H1 (cell line): ENCODE measurements at regions not wholly inside any gene's neighbourhood (a gene's known extent, or its start where the extent isn't known, plus 50 kb on each side); places are given as distances from the start of the nearest gene placed in this dataset.

Experiments used
- CTCF ChIA-PET: fragments of 300-600 bp; sonication (Branson Sonifier 250); formaldehyde crosslinking; loops from one replicate; lab custom pipeline; 2021; ENCODE audit not compliant: partially characterized antibody; lab: Charles Lee
- POLR2A ChIA-PET: fragments of 300-600 bp; sonication (Branson Sonifier 250); formaldehyde crosslinking; loops from one replicate; lab custom pipeline; 2021; ENCODE audit warnings: inconsistent platforms; ENCODE audit not compliant: partially characterized antibody; lab: Charles Lee
- DNase-seq, 2 experiments: peaks; one replicate each; pipeline versions ENCODE4 v3.0.0 to v3.0.0-alpha.2; 2010 to 2022; ENCODE audit warnings: low spot score in 2 of 2, low read depth in 1 of 2, mixed read lengths in 1 of 2
- FAIRE-seq: peaks from 2 replicates; lab custom pipeline; 2011; peaks lifted over from hg19 to GRCh38; lab: Jason Lieb, UNC
- H2AFZ ChIP-seq: 2 replicates; pipeline ENCODE4 v1.8.1; 2012; ENCODE audit warnings: low read length, inconsistent platforms
- H2AK5ac ChIP-seq: 2 replicates; pipeline ENCODE4 v1.6.1; 2013; ENCODE audit warnings: low read depth, low read length
- H2BK120ac ChIP-seq: replicated peaks from 2 replicates; pipeline ENCODE3; 2013; ENCODE audit warnings: low read depth, low read length, inconsistent platforms
- H2BK12ac ChIP-seq: 2 replicates; pipeline ENCODE4 v1.6.1; 2013; ENCODE audit warnings: low read depth, low read length
- H2BK15ac ChIP-seq: 2 replicates; pipeline ENCODE4 v1.6.1; 2013; ENCODE audit warnings: low read length
- H2BK20ac ChIP-seq: 2 replicates; pipeline ENCODE4 v1.6.1; 2013; ENCODE audit warnings: low read length
- H2BK5ac ChIP-seq: 2 replicates; pipeline ENCODE4 v1.6.1; 2013; ENCODE audit warnings: low read depth, low read length
- H3K14ac ChIP-seq: 2 replicates; pipeline ENCODE4 v1.6.1; 2013; ENCODE audit warnings: inconsistent platforms; ENCODE audit not compliant: insufficient read length
- H3K18ac ChIP-seq: 2 replicates; pipeline ENCODE4 v1.6.1; 2013; ENCODE audit warnings: low read length; ENCODE audit errors: extremely low read depth
- H3K23ac ChIP-seq: 2 replicates; pipeline ENCODE4 v1.6.1; 2013; ENCODE audit warnings: inconsistent platforms; ENCODE audit not compliant: insufficient read length
- H3K23me2 ChIP-seq: 2 replicates; pipeline ENCODE4 v1.6.1; 2013; ENCODE audit warnings: low read depth, low read length
- H3K27ac ChIP-seq: 2 replicates; pipeline ENCODE4 v1.6.1; 2011; ENCODE audit warnings: low read depth, low read length, inconsistent platforms
- H3K27me3 ChIP-seq, 4 experiments: replicated peaks in 1 of 4; 1 replicate in 1 of 4; 2 replicates in 3 of 4; pipeline versions ENCODE4 v1.6.1 to v1.8.1; 2011 to 2013; ENCODE audit warnings: low read length in 3 of 4, mild to moderate bottlenecking in 3 of 4, inconsistent platforms in 2 of 4, mixed read lengths in 2 of 4, moderate library complexity in 1 of 4; ENCODE audit not compliant: control insufficient read depth in 3 of 4, insufficient read depth in 3 of 4; ENCODE audit errors: extremely low read depth in 1 of 4
- H3K36me3 ChIP-seq, 4 experiments: 2 replicates each; pipeline versions ENCODE4 v1.6.1 to v1.8.1; 2011 to 2013; ENCODE audit warnings: mild to moderate bottlenecking in 4 of 4, low read length in 3 of 4, moderate library complexity in 2 of 4, control low read depth in 1 of 4, inconsistent platforms in 1 of 4; ENCODE audit not compliant: insufficient read depth in 4 of 4, control insufficient read depth in 2 of 4
- H3K4ac ChIP-seq: replicated peaks from 2 replicates; pipeline ENCODE3; 2013; ENCODE audit warnings: low read length, low read depth, mixed read lengths, inconsistent platforms; ENCODE audit not compliant: insufficient read length
- H3K4me1 ChIP-seq, 4 experiments: replicated peaks in 1 of 4; 1 replicate in 1 of 4; 2 replicates in 3 of 4; pipeline versions ENCODE4 v1.6.1 to v1.8.1; 2011 to 2013; ENCODE audit warnings: low read length in 3 of 4, inconsistent platforms in 2 of 4, mixed read lengths in 1 of 4; ENCODE audit not compliant: insufficient read depth in 4 of 4, control insufficient read depth in 3 of 4
- H3K4me2 ChIP-seq, 2 experiments: 2 replicates each; pipeline versions ENCODE4 v1.6.1 to v1.8.1; 2011 to 2013; ENCODE audit warnings: low read depth in 2 of 2, low read length in 2 of 2, control low read depth in 1 of 2, inconsistent platforms in 1 of 2, mild to moderate bottlenecking in 1 of 2; ENCODE audit not compliant: insufficient read depth in 1 of 2
- H3K4me3 ChIP-seq, 4 experiments: fragments of 200-600, 300-600 bp in 1 of 4; sonication (generic), shearing (Covaris generic), sonication (Bioruptor Twin) in 1 of 4; 2 replicates each; pipeline versions ENCODE4 v1.5.1 to v1.8.1; 2011 to 2016; ENCODE audit warnings: low read length in 4 of 4, low read depth in 3 of 4, control low read depth in 2 of 4, inconsistent platforms in 2 of 4, mild to moderate bottlenecking in 2 of 4, mixed read lengths in 1 of 4, moderate library complexity in 1 of 4; ENCODE audit not compliant: insufficient read depth in 2 of 4; ENCODE audit errors: extremely low read depth in 1 of 4
- H3K56ac ChIP-seq: replicated peaks from 2 replicates; pipeline ENCODE3; 2013; ENCODE audit warnings: low read depth, mild to moderate bottlenecking, mixed read lengths, low read length, inconsistent platforms; ENCODE audit not compliant: insufficient read length
- H3K79me1 ChIP-seq: 2 replicates; pipeline ENCODE4 v1.6.1; 2013; ENCODE audit warnings: low read depth, low read length, control low read depth
- H3K79me2 ChIP-seq, 2 experiments: 2 replicates each; pipeline versions ENCODE4 v1.6.1 to v1.8.1; 2012 to 2013; ENCODE audit warnings: low read length in 2 of 2, mild to moderate bottlenecking in 2 of 2, inconsistent platforms in 1 of 2; ENCODE audit not compliant: insufficient read depth in 2 of 2, control insufficient read depth in 1 of 2
- H3K9ac ChIP-seq, 4 experiments: replicated peaks in 1 of 4; 1 replicate in 1 of 4; 2 replicates in 3 of 4; pipeline versions ENCODE4 v1.6.1 to v1.8.1; 2011 to 2013; ENCODE audit warnings: low read depth in 3 of 4, low read length in 3 of 4, control low read depth in 2 of 4, mild to moderate bottlenecking in 2 of 4, moderate library complexity in 2 of 4, inconsistent platforms in 1 of 4; ENCODE audit errors: extremely low read depth in 1 of 4
- H3K9me3 ChIP-seq, 2 experiments: 2 replicates each; pipeline versions ENCODE4 v1.6.1 to v1.8.1; 2012 to 2013; ENCODE audit warnings: mild to moderate bottlenecking in 2 of 2, moderate library complexity in 2 of 2, control low read depth in 1 of 2, inconsistent platforms in 1 of 2, low read depth in 1 of 2, low read length in 1 of 2, mixed read lengths in 1 of 2; ENCODE audit not compliant: insufficient read depth in 2 of 2
- H4K20me1 ChIP-seq, 2 experiments: replicated peaks in 1 of 2; 2 replicates each; pipeline versions ENCODE3 to v1.8.1; 2011 to 2013; ENCODE audit warnings: inconsistent platforms in 2 of 2, low read length in 2 of 2, mild to moderate bottlenecking in 1 of 2; ENCODE audit not compliant: insufficient read depth in 2 of 2, control insufficient read depth in 1 of 2
- H4K5ac ChIP-seq: 2 replicates; pipeline ENCODE4 v1.6.1; 2013; ENCODE audit warnings: low read length, low read depth, mixed read lengths, inconsistent platforms; ENCODE audit not compliant: insufficient read length
- H4K8ac ChIP-seq: 2 replicates; pipeline ENCODE4 v1.8.0; 2013; ENCODE audit warnings: mild to moderate bottlenecking, moderate library complexity, low read length, inconsistent platforms; ENCODE audit not compliant: insufficient read depth; ENCODE audit errors: extremely low read depth
- H4K91ac ChIP-seq: replicated peaks from 2 replicates; pipeline ENCODE3; 2013; ENCODE audit warnings: low read length, mixed read lengths, inconsistent platforms; ENCODE audit not compliant: insufficient read length
- ATF2 ChIP-seq: IDR thresholded peaks from 2 replicates; pipeline ENCODE4 v1.6.1; 2012; ENCODE audit warnings: low read length, inconsistent platforms
- WGBS, 2 experiments: shearing (Covaris generic) in 1 of 2; methylation state at CpG; one replicate each; pipeline versions ENCODE4 v1.1.6 to v1.1.7; 2013 to 2015; ENCODE audit warnings: low lambda C conversion rate in 2 of 2, mixed read lengths in 2 of 2, inconsistent platforms in 1 of 2, low coverage in 1 of 2, missing lambda C conversion rate in 1 of 2; ENCODE audit not compliant: insufficient replicate concordance in 2 of 2, insufficient coverage in 1 of 2, insufficient read length in 1 of 2; ENCODE audit errors: extremely low coverage in 1 of 2, missing lambda C conversion rate in 1 of 2; 5-methylcytosine and 5-hydroxymethylcytosine counted together

DNA sequence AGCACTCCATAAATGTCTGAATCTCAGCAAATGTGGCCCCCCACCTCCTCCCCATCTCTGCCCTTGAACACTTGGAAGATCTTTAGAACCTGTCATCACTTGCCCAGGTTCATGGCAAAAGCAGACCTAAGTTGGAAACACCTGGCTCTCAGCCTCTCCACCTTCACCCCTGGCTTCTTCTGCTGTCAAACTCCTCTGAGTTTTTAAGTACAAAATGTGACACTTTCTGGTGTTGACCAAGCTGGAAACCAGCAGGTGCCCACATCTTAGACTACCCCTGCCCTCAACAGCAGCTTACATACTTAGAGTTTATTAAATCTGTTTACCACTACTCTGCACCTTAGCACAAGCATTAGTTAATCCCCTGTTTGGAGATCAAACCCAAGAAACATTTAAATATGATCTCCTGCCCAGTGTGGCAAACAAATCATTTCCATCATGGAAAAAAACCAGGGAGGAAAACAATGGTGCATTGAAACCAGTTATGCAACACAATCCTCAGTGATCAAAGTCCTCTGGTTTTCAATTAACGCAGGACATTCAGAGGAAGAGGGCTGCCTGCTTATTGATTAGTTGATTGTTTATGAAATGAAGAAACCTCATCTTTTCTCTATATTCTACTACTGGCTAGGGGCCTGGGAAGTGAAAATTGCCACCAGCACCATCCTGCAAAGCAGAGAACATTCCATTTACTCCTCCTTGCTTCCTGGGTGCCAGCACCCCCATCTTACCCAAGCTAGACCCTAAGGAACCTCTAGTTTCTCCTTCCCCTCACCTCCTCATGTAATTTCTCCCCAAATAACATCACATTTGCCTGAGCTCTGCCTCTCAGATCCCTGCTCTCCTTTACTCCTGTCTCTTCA, 139.4 kb upstream of the RAB4A start:
- Histone ChIP-seq H2BK120ac (no peak overlapping the region), H3K9me3 (peaks cover 9 to 13% of the 10 kb centered on the region in 2 experiments), H3K4me1 (no peaks in the 10 kb centered on the region; a peak in 2 of 7 replicates), H3K4me3 (no peak overlapping the region), H3K14ac (no peak overlapping the region), H4K20me1 (no peaks in the 10 kb centered on the region), H3K79me1 (no peaks in the 10 kb centered on the region), H2BK20ac (no peak overlapping the region; the same call in 1 of the 2 replicates), H4K5ac (no peak overlapping the region), H3K79me2 (no peaks in the 10 kb centered on the region), H3K23me2 (no peaks in the 10 kb centered on the region), H2BK12ac (no peak overlapping the region), H3K18ac (no peak overlapping the region), H2BK5ac (no peak overlapping the region), H3K4ac (no peak overlapping the region), H3K4me2 (no peak overlapping the region), H3K56ac (no peak overlapping the region), H3K36me3 (no peaks in the 10 kb centered on the region), H4K8ac (no peak overlapping the region), H3K9ac (no peak overlapping the region), H2AK5ac (no peak overlapping the region), H3K27ac (no peak overlapping the region), H2BK15ac (no peak overlapping the region), H3K23ac (no peak overlapping the region), H3K27me3 (no peaks in the 10 kb centered on the region; a peak in 2 of 7 replicates), H4K91ac (no peak overlapping the region), H2AFZ (no peak overlapping the region)
- 75% methylated on average over 1 of the region's 1 CpG; no CpG with 5 or more reads in 1 of the 2 experiments for WGBS, 2 experiments
- DNase-seq, result no peak
- ChIA-PET CTCF (interaction anchor here (1.1 kb wide), 1 partner anchor 96 kb away, joined by 4 read pairs; no protein-coding TSS in a partner anchor), POLR2A (no interaction called here)
- TF ChIP-seq ATF2, result no peak
- no peak for FAIRE-seq
